Gastrocnemius medialis (tissue), 4 donors: ENCODE measurements at regions not wholly inside any gene's neighbourhood (a gene's known extent, or its start where the extent isn't known, plus 50 kb on each side); places are given as distances from the start of the nearest gene placed in this dataset.

Experiments
- ATAC-seq, 2 donors: fragments of 150-250 bp; one replicate each; pipeline ENCODE4 v1.9.1; 2016
- DNase-seq, 2 donors: peaks; one replicate each; pipeline ENCODE4 v3.0.0-alpha.2; 2019
- H3K27ac ChIP-seq, 4 donors: fragments of 200-600 bp; sonication (generic); 1 replicate in 1 of 4; 2 replicates in 3 of 4; pipeline ENCODE4 v1.5.1; 2016 to 2018; ENCODE audit warnings: mild to moderate bottlenecking in 2 of 4, moderate library complexity in 1 of 4
- H3K27me3 ChIP-seq, 3 donors: fragments of 200-600 bp; sonication (generic) in 2 of 3; 1 replicate in 1 of 3; 2 replicates in 2 of 3; pipeline versions ENCODE4 v1.5.1 to v1.6.0; 2016 to 2019; ENCODE audit warnings: mild to moderate bottlenecking in 1 of 3, moderate library complexity in 1 of 3
- H3K36me3 ChIP-seq, 2 donors: fragments of 200-600 bp; sonication (generic) in 1 of 2; one replicate each; pipeline ENCODE4 v1.5.1; 2017 to 2018
- H3K4me1 ChIP-seq, 2 donors: fragments of 200-600 bp; sonication (generic) in 1 of 2; one replicate each; pipeline ENCODE4 v1.5.1; 2016 to 2017; ENCODE audit warnings: mild to moderate bottlenecking in 2 of 2
- H3K4me3 ChIP-seq, 4 donors: fragments of 200-600 bp; sonication (generic) in 3 of 4; 1 replicate in 1 of 4; 2 replicates in 3 of 4; pipeline ENCODE4 v1.5.1; 2016 to 2019; ENCODE audit warnings: mild to moderate bottlenecking in 2 of 4
- H3K9me3 ChIP-seq, 3 donors: fragments of 200-600 bp; sonication (generic) in 2 of 3; 1 replicate in 1 of 3; 2 replicates in 2 of 3; pipeline ENCODE4 v1.5.1; 2016 to 2019
- CTCF ChIP-seq, 5 experiments: fragments of 450-650 bp in 3 of 5; fragments of 200-600 bp in 2 of 5; sonication (generic) in 2 of 5; IDR thresholded peaks in 4 of 5; conservative IDR thresholded peaks in 1 of 5; 1 replicate in 4 of 5; 2 replicates in 1 of 5; pipeline ENCODE4 v1.5.1; 2016 to 2019; ENCODE audit warnings: antibody characterized with exemption in 5 of 5, mild to moderate bottlenecking in 3 of 5, moderate library complexity in 3 of 5
- POLR2A ChIP-seq, 2 donors: fragments of 450-650 bp; IDR thresholded peaks; one replicate each; pipeline ENCODE4 v1.6.1; 2017; ENCODE audit warnings: antibody characterized with exemption in 2 of 2, mild to moderate bottlenecking in 2 of 2, moderate library complexity in 2 of 2
- in situ Hi-C, 4 donors: fragments of 200-750 bp; cut with MboI; loops; one replicate each; pipeline versions ENCODE4 v1.15.0 to v1.8.0; 2017; ENCODE audit warnings: low sequenced_read_pairs in 4 of 4
- intact Hi-C: fragments of 100-400 bp; cut with DNase I; formaldehyde crosslinking; loops from one replicate; pipeline ENCODE4 v1.15.1; 2023; ENCODE audit warnings: low total_unique reads

GRCh38 chr2:138997856-138998517 is 217.8 kb upstream of the NXPH2 start:
- ATAC-seq (no peak), DNase-seq (no peak)
- Histone ChIP-seq H3K27me3 (no peaks in the 10 kb centered on the region), H3K4me1 (no peaks in the 10 kb centered on the region), H3K4me3 (no peak overlapping the region), H3K36me3 (no peaks in the 10 kb centered on the region), H3K9me3 (no peaks in the 10 kb centered on the region), H3K27ac (no peak overlapping the region)
- TF ChIP-seq CTCF (IDR thresholded peaks at IDR 0.05 in 4 of 5, conservative IDR thresholded peaks at IDR 0.05 in 1 of 5) (no peak), POLR2A (IDR thresholded peaks at IDR 0.05) (no peak)
- in situ Hi-C loops = no loop called here
- intact Hi-C loops = no loop called here

DNA sequence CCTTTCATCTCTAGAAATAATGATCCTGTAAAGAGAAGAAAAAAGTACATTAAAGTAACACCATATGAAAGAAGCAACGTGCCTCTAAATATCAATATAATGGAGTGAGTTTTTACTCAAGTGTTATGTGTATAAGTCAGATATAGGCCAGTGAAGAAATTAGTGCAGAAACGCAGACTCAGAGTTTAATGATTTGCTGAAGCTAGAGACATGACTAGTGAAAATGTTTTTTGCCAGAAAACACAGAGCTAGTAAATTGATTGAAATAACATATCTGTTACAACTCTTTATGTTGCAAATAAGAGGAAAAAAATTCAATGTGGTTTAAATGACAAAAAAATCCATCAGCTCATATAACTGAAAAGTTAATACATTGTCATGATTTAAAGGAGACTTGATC is 217.2 kb upstream of the NXPH2 start:
- no peaks in the 10 kb centered on the region for H3K36me3 ChIP-seq
- TF ChIP-seq CTCF (IDR thresholded peaks at IDR 0.05 in 4 of 5, conservative IDR thresholded peaks at IDR 0.05 in 1 of 5) (no peak), POLR2A (IDR thresholded peaks at IDR 0.05) (no peak)
- no peak overlapping the region for H3K4me3 ChIP-seq
- DNase-seq = no peak
- in situ Hi-C loops = no loop called here
- intact Hi-C loops = no loop called here
- no peak for ATAC-seq
- no peaks in the 10 kb centered on the region for H3K27me3 ChIP-seq
- H3K4me1 ChIP-seq = no peaks in the 10 kb centered on the region
- no peaks in the 10 kb centered on the region for H3K9me3 ChIP-seq
- no peak overlapping the region for H3K27ac ChIP-seq

DNA sequence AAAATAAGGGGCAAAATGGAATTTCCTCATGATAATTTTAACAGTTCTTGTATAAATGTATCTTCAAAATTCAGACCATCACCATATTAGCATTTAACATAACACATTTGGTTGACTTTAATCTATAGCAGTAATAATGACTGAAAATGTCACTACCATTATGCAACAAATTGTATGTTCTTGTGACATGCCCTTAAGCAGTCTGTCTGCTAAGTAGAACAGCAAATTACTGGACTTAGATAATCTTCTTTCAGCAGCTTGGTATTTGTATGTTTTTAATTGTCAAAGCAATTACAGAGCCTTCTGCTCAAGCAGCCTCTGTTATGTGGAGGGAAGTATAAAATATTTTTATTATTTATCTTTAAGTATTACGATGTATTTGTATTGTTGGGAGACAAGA is 214.3 kb upstream of the NXPH2 start:
- Histone ChIP-seq H3K4me1 (no peaks in the 10 kb centered on the region), H3K9me3 (no peaks in the 10 kb centered on the region), H3K27me3 (no peaks in the 10 kb centered on the region), H3K36me3 (no peaks in the 10 kb centered on the region), H3K27ac (no peak overlapping the region), H3K4me3 (no peak overlapping the region)
- in situ Hi-C loops (no loop called here), intact Hi-C loops (no loop called here)
- DNase-seq (no peak), ATAC-seq (no peak)
- TF ChIP-seq CTCF (IDR thresholded peaks at IDR 0.05 in 4 of 5, conservative IDR thresholded peaks at IDR 0.05 in 1 of 5) (no peak), POLR2A (IDR thresholded peaks at IDR 0.05) (no peak)

- TF ChIP-seq POLR2A (IDR thresholded peaks at IDR 0.05) (no peak), CTCF (IDR thresholded peaks at IDR 0.05 in 4 of 5, conservative IDR thresholded peaks at IDR 0.05 in 1 of 5) (no peak)
- intact Hi-C loops (no loop called here), in situ Hi-C loops (no loop called here)
- Histone ChIP-seq H3K36me3 (no peaks in the 10 kb centered on the region), H3K27ac (no peak overlapping the region), H3K4me3 (no peak overlapping the region), H3K4me1 (no peaks in the 10 kb centered on the region), H3K9me3 (peaks cover 0 to 8% (median 0%) of the 10 kb centered on the region in 3 donors), H3K27me3 (no peaks in the 10 kb centered on the region)
- DNase-seq = no peak
- ATAC-seq = no peak
Observed at GRCh38 chr2:138985881-138986280, 205.7 kb upstream of the NXPH2 start.
